D721Med (cell line): ENCODE measurements at regions not wholly inside any gene's neighbourhood (a gene's known extent, or its start where the extent isn't known, plus 50 kb on each side); places are given as distances from the start of the nearest gene placed in this dataset.

Experiments used
- DNase-seq: peaks from one replicate; pipeline ENCODE4 v3.0.0; 2011; ENCODE audit warnings: low spot score; ENCODE audit not compliant: insufficient read length
- FAIRE-seq: peaks from 2 replicates; lab custom pipeline; 2011; peaks lifted over from hg19 to GRCh38; lab: Jason Lieb, UNC
- CTCF ChIP-seq: IDR thresholded peaks from 2 replicates; pipeline ENCODE4 v1.5.1; 2012; ENCODE audit warnings: mild to moderate bottlenecking, control low read depth; ENCODE audit not compliant: insufficient read depth; ENCODE audit errors: missing control alignments

- DNase-seq, result no peak
- no peak for TF ChIP-seq CTCF
- no peak for FAIRE-seq
Measured at GRCh38 chr4:117203231-117203630, 117.9 kb upstream of the TRAM1L1 start.

GRCh38 chr4:117210551-117210950 lies 125.2 kb upstream of the TRAM1L1 start:
- no peak for TF ChIP-seq CTCF
- FAIRE-seq, result no peak

DNA sequence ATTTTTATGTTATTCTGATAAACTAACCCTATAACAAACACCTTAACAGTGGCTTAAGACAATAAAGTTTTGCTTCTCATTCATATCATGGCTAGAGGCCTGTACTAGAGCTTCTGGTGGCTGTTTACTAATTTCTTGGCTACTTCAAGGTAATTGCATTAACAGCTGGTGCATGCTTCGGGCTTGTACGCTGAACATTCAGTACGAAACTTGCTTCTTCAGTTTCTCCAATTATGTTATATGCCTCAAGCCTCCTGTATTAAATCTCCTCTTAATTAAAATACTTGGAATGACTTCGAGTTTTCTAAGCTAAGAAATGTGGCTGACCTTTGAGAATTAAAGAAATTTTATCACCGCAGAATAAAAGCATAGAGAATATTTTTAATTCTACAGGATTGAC lies 138.9 kb upstream of the TRAM1L1 start:
- DNase-seq (no peak), FAIRE-seq (no peak)
- TF ChIP-seq CTCF, result no peak

More at GRCh38 chr4:117210551-117210950, 125.2 kb upstream of the TRAM1L1 start:
- no peak for DNase-seq

DNA sequence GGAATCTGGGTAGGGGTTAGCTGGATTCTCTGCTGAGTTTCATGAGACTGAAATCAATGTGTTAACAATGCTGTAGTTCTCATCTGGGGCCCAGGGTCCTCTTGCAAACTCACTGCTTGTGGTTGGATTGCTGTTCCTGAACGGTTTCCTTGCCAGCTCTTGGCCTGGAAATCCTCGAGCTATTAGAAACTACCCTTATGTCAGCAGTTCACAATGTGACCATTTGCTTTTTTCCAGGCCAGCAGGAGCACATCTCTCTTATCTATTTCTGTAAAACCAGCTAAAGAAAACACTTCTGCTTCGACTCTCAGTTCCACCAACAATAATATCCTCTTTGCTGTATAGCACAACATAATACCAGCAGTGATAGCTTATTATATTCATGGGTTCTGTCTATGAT lies 140.1 kb upstream of the TRAM1L1 start:
- TF ChIP-seq CTCF, result no peak
- DNase-seq, result no peak
- FAIRE-seq, result no peak

DNA sequence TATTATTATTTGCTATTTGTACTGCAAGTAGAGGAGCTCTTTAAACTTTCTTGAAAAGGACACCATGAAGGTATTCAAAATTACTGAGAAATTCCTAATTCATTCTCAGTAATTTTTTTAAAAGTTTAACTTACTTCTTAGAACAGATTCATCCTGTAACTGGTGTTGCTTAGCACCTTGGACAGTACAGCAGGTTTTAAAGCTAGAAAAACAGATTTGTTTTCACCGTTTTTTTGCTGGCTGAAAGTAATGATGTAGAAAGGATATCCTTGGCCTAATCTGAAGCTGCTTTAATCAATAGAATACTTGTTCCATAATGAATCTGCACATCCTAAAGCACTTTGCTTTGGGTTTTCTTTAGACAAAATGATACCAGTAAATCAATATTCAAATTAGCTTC lies 142.5 kb upstream of the TRAM1L1 start:
- DNase-seq, result no peak
- TF ChIP-seq CTCF, result no peak
- FAIRE-seq, result no peak

GRCh38 chr4:117239434-117239833 lies 154.1 kb upstream of the TRAM1L1 start:
- FAIRE-seq (no peak), DNase-seq (no peak)
- TF ChIP-seq CTCF, result no peak

DNA sequence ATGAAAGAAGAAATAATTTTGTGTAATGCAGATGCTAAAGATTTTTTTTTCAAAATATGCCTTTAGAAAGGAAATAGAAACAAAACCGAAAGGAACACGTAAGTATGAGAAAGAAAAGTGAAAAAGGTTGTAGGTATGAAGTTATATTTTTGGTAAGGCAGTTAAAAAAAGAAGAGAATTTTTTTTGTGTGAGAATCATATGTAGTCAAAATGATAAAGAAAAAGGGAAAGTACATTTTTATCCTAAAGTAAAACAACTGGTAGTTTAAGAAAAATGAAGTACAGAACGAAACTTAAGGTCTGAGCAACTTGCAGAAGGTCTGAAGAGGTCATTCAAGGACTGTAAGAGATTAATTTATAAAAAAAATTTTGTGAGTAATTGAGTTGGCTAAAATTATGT lies 164.0 kb upstream of the TRAM1L1 start:
- no peak for FAIRE-seq
- TF ChIP-seq CTCF, result no peak
- no peak for DNase-seq
